BJ (cell line): ENCODE measurements at regions not wholly inside any gene's neighbourhood (a gene's known extent, or its start where the extent isn't known, plus 50 kb on each side); places are given as distances from the start of the nearest gene placed in this dataset.

Experiments
- CTCF ChIA-PET: fragments of 350-600 bp; formaldehyde crosslinking; extraction: SDS; loops from one replicate; lab custom pipeline; 2021; ENCODE audit warnings: antibody characterized with exemption, inconsistent platforms; lab: Yijun Ruan, JAX
- POLR2A ChIA-PET: fragments of 300-600 bp; sonication (Branson Sonifier 250); formaldehyde crosslinking; extraction: SDS; loops from one replicate; lab custom pipeline; 2021; ENCODE audit warnings: antibody characterized with exemption; lab: Charles Lee
- DNase-seq: peaks from one replicate; pipeline ENCODE4 v3.0.0-alpha.2; 2011; ENCODE audit warnings: low read depth
- H3K27me3 ChIP-seq: 2 replicates; pipeline ENCODE4 v1.6.0; 2011; ENCODE audit warnings: low read length; ENCODE audit not compliant: control insufficient read depth, insufficient read depth
- H3K36me3 ChIP-seq: 2 replicates; pipeline ENCODE4 v1.5.1; 2011; ENCODE audit warnings: low read length; ENCODE audit not compliant: control insufficient read depth, insufficient read depth
- H3K4me3 ChIP-seq: 2 replicates; pipeline ENCODE4 v1.5.1; 2011; ENCODE audit warnings: low read depth, mild to moderate bottlenecking, control low read depth, low read length
- CTCF ChIP-seq: IDR thresholded peaks from 2 replicates; pipeline ENCODE4 v1.5.1; 2011; ENCODE audit warnings: low read depth, mild to moderate bottlenecking, control low read depth, inconsistent platforms, low read length, moderate library complexity; ENCODE audit not compliant: insufficient read depth

DNA sequence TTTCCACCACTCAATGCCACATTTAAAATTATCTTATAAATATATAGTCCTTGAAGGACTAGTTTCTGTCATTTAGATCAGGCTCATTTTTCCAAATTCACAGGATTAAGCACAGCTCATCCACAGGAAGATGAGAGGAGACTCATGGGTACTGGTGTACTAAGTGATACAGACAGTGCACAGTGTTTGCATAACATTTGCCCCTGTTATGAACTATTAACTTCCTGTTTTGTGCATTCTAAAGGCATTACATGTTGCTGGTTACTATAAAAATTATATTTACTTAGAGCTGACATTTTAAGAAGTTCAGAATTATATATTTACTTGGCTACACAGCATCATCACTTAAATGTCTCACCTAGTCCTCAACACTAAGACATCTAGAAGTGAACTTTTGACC, 772.0 kb downstream of the TECRL start:
- Histone ChIP-seq H3K4me3 (no peak overlapping the region), H3K27me3 (no peaks in the 10 kb centered on the region), H3K36me3 (no peaks in the 10 kb centered on the region)
- no peak for DNase-seq
- POLR2A ChIA-PET: no interaction called here
- TF ChIP-seq CTCF: no peak
- CTCF ChIA-PET: no interaction called here

GRCh38 chr4:63632858-63633257, 776.4 kb downstream of the TECRL start:
- ChIA-PET POLR2A (no interaction called here), CTCF (no interaction called here)
- TF ChIP-seq CTCF: no peak
- H3K27me3 ChIP-seq: no peaks in the 10 kb centered on the region
- no peak overlapping the region for H3K4me3 ChIP-seq
- H3K36me3 ChIP-seq: no peaks in the 10 kb centered on the region
- DNase-seq: no peak

- no peak for TF ChIP-seq CTCF
- Histone ChIP-seq H3K36me3 (no peaks in the 10 kb centered on the region), H3K27me3 (no peaks in the 10 kb centered on the region), H3K4me3 (no peak overlapping the region)
- CTCF ChIA-PET: no interaction called here
- DNase-seq: no peak
- POLR2A ChIA-PET: no interaction called here
Measured at GRCh38 chr4:63620271-63620670, 789.0 kb downstream of the TECRL start.

GRCh38 chr4:63619771-63620170, 789.5 kb downstream of the TECRL start:
- ChIA-PET POLR2A (no interaction called here), CTCF (no interaction called here)
- DNase-seq: no peak
- Histone ChIP-seq H3K4me3 (no peak overlapping the region), H3K36me3 (no peaks in the 10 kb centered on the region), H3K27me3 (no peaks in the 10 kb centered on the region)
- TF ChIP-seq CTCF: no peak

- no peak for TF ChIP-seq CTCF
- H3K36me3 ChIP-seq: no peaks in the 10 kb centered on the region
- H3K4me3 ChIP-seq: no peak overlapping the region
- no peak for DNase-seq
- POLR2A ChIA-PET: no interaction called here
- CTCF ChIA-PET: no interaction called here
- H3K27me3 ChIP-seq: no peaks in the 10 kb centered on the region
Measured at GRCh38 chr4:63618883-63619718, 790.1 kb downstream of the TECRL start.
